ENCODE measurements at regions not wholly inside any gene's neighbourhood (a gene's known extent, or its start where the extent isn't known, plus 50 kb on each side); places are given as distances from the start of the nearest gene placed in this dataset.

- H3K4me3 ChIP-seq (ENCODE audit: low read depth, low read length): no peak overlapping the region
- TF ChIP-seq CTCF (IDR thresholded peaks at IDR 0.05; ENCODE audit: low read depth, low read length, missing control alignments): no peak
- in situ Hi-C loops (cut with HindIII; ENCODE audit: low sequenced_read_pairs): no loop called here
- DNase-seq (ENCODE audit: low read depth): no peak
Observed at GRCh38 chr2:238963161-238963970, 115.5 kb downstream of the TWIST2 start.

- no peak for DNase-seq (ENCODE audit: low read depth)
- no peak for TF ChIP-seq CTCF (IDR thresholded peaks at IDR 0.05; ENCODE audit: low read depth, low read length, missing control alignments)
- in situ Hi-C loops (cut with HindIII; ENCODE audit: low sequenced_read_pairs): no loop called here
- no peak overlapping the region for H3K4me3 ChIP-seq (ENCODE audit: low read depth, low read length)
Observed at GRCh38 chr2:238963971-238964328, 116.1 kb downstream of the TWIST2 start.

DNA sequence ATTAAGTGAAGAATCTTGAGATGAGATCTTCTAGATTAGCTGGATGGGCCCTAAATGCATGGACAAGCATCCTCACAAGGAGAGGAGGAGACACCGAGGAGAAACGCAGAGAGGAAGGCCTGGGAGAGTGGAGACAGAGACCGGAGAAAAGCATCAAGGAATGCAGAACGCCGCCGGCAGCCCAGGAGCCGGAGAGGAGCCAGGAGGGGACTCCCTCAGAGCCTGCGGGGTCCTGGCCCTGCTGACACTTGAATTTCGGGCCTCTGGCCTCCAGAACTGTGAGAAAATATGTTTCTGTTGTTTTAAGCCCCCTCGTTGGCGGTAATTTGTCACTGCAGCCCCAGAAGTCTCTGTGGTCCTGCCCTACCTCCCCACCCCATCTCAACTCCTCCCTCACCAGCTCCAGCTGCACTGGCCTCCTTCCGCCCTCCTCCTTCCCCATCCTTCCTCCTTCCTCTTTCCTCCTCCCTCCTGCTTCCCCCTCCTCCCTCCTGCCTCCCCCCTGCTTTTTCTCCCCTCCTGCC, 116.7 kb downstream of the TWIST2 start:
- no peak for DNase-seq (ENCODE audit: low read depth)
- in situ Hi-C loops (cut with HindIII; ENCODE audit: low sequenced_read_pairs): no loop called here
- no peak for TF ChIP-seq CTCF (IDR thresholded peaks at IDR 0.05; ENCODE audit: low read depth, low read length, missing control alignments)
- no peak overlapping the region for H3K4me3 ChIP-seq (ENCODE audit: low read depth, low read length)

GRCh38 chr2:238965371-238966071, 117.6 kb downstream of the TWIST2 start:
- H3K4me3 ChIP-seq (ENCODE audit: low read depth, low read length): no peak overlapping the region
- no peak for DNase-seq (ENCODE audit: low read depth)
- in situ Hi-C loops (cut with HindIII; ENCODE audit: low sequenced_read_pairs): no loop called here
- no peak for TF ChIP-seq CTCF (IDR thresholded peaks at IDR 0.05; ENCODE audit: low read depth, low read length, missing control alignments)

- in situ Hi-C loops (cut with HindIII; ENCODE audit: low sequenced_read_pairs): no loop called here
- H3K4me3 ChIP-seq (ENCODE audit: low read depth, low read length): no peak overlapping the region
- no peak for TF ChIP-seq CTCF (IDR thresholded peaks at IDR 0.05; ENCODE audit: low read depth, low read length, missing control alignments)
- no peak for DNase-seq (ENCODE audit: low read depth)
Observed at GRCh38 chr2:238966072-238966937, 118.4 kb downstream of the TWIST2 start.
